ENCODE measurements at regions not wholly inside any gene's neighbourhood (a gene's known extent, or its start where the extent isn't known, plus 50 kb on each side); places are given as distances from the start of the nearest gene placed in this dataset.

GRCh38 chr10:3551761-3552160 is 233.2 kb downstream of the KLF6 start:
- in situ Hi-C loops (cut with MboI; ENCODE audit: low pct_ligation_motif_present in 1 of 4, low pct_unique_long_range_greater_than_20kb in 1 of 4, low sequenced_read_pairs in 3 of 4) = no loop called here
- DNase-seq = no peak
- no peaks in the 10 kb centered on the region for H3K4me1 ChIP-seq
- no peak for TF ChIP-seq POLR2A (IDR thresholded peaks at IDR 0.05)
- no peak for TF ChIP-seq CTCF (IDR thresholded peaks at IDR 0.05)
- TF ChIP-seq EP300 (IDR thresholded peaks at IDR 0.05; ENCODE audit: low read depth) = no peak
- no peak for TF ChIP-seq POLR2AphosphoS5 (IDR thresholded peaks at IDR 0.05)
- H3K9me3 ChIP-seq = no peaks in the 10 kb centered on the region
- H3K4me3 ChIP-seq = no peak overlapping the region
- H3K36me3 ChIP-seq = no peaks in the 10 kb centered on the region
- 86% methylated on average over 11 of the region's 11 CpGs; no CpG with 5 or more reads in 1 of the 2 donors for WGBS, 2 donors (ENCODE audit: low coverage in 1 of 2)
- intact Hi-C loops (cut with DNase I; ENCODE audit: low total_unique reads) = no loop called here
- H3K27me3 ChIP-seq = no peaks in the 10 kb centered on the region
- no peak overlapping the region for H3K27ac ChIP-seq

- in situ Hi-C loops (cut with MboI; ENCODE audit: low pct_ligation_motif_present in 1 of 4, low pct_unique_long_range_greater_than_20kb in 1 of 4, low sequenced_read_pairs in 3 of 4) = no loop called here
- whole genome bisulfite sequencing, 2 donors (ENCODE audit: low coverage in 1 of 2) = 70 to 81% methylated on average over 4 of the region's 4 CpGs
- Histone ChIP-seq H3K27ac (no peak overlapping the region), H3K4me1 (no peaks in the 10 kb centered on the region), H3K27me3 (no peaks in the 10 kb centered on the region), H3K9me3 (no peaks in the 10 kb centered on the region), H3K36me3 (no peaks in the 10 kb centered on the region), H3K4me3 (no peak overlapping the region)
- no peak for DNase-seq
- no peak for TF ChIP-seq POLR2AphosphoS5 (IDR thresholded peaks at IDR 0.05)
- no peak for TF ChIP-seq POLR2A (IDR thresholded peaks at IDR 0.05)
- no peak for TF ChIP-seq EP300 (IDR thresholded peaks at IDR 0.05; ENCODE audit: low read depth)
- no peak for TF ChIP-seq CTCF (IDR thresholded peaks at IDR 0.05)
- intact Hi-C loops (cut with DNase I; ENCODE audit: low total_unique reads) = no loop called here
Observed at GRCh38 chr10:3549118-3549517, 235.9 kb downstream of the KLF6 start.

- no peaks in the 10 kb centered on the region for H3K9me3 ChIP-seq
- intact Hi-C loops (cut with DNase I; ENCODE audit: low total_unique reads) = no loop called here
- no peak for DNase-seq
- in situ Hi-C loops (cut with MboI; ENCODE audit: low pct_ligation_motif_present in 1 of 4, low pct_unique_long_range_greater_than_20kb in 1 of 4, low sequenced_read_pairs in 3 of 4) = no loop called here
- no peaks in the 10 kb centered on the region for H3K4me1 ChIP-seq
- no peak overlapping the region for H3K4me3 ChIP-seq
- TF ChIP-seq CTCF (IDR thresholded peaks at IDR 0.05) (no peak), POLR2A (IDR thresholded peaks at IDR 0.05) (no peak), EP300 (IDR thresholded peaks at IDR 0.05; ENCODE audit: low read depth) (no peak), POLR2AphosphoS5 (IDR thresholded peaks at IDR 0.05) (no peak)
- H3K36me3 ChIP-seq = no peaks in the 10 kb centered on the region
- H3K27me3 ChIP-seq = no peaks in the 10 kb centered on the region
- no peak overlapping the region for H3K27ac ChIP-seq
- WGBS, 2 donors (ENCODE audit: low coverage in 1 of 2) = 88 to 91% methylated on average over 1 of the region's 1 CpG
Observed at GRCh38 chr10:3548702-3549101, 236.3 kb downstream of the KLF6 start.

- no peaks in the 10 kb centered on the region for H3K27me3 ChIP-seq
- H3K4me1 ChIP-seq = no peaks in the 10 kb centered on the region
- H3K27ac ChIP-seq = no peak overlapping the region
- H3K9me3 ChIP-seq = no peaks in the 10 kb centered on the region
- intact Hi-C loops (cut with DNase I; ENCODE audit: low total_unique reads) = no loop called here
- H3K36me3 ChIP-seq = no peaks in the 10 kb centered on the region
- TF ChIP-seq POLR2AphosphoS5 (IDR thresholded peaks at IDR 0.05) (no peak), EP300 (IDR thresholded peaks at IDR 0.05; ENCODE audit: low read depth) (no peak), CTCF (IDR thresholded peaks at IDR 0.05) (no peak), POLR2A (IDR thresholded peaks at IDR 0.05) (no peak)
- no peak for DNase-seq
- H3K4me3 ChIP-seq = no peak overlapping the region
- in situ Hi-C loops (cut with MboI; ENCODE audit: low pct_ligation_motif_present in 1 of 4, low pct_unique_long_range_greater_than_20kb in 1 of 4, low sequenced_read_pairs in 3 of 4) = no loop called here
- WGBS, 2 donors (ENCODE audit: low coverage in 1 of 2) = 74 to 75% methylated on average over 7 of the region's 7 CpGs
Observed at GRCh38 chr10:3548076-3548475, 236.9 kb downstream of the KLF6 start.

Measured in transverse colon (tissue), 4 donors.